Fibroblast of lung (primary cell): ENCODE measurements at regions not wholly inside any gene's neighbourhood (a gene's known extent, or its start where the extent isn't known, plus 50 kb on each side); places are given as distances from the start of the nearest gene placed in this dataset.

Experiments used
- DNase-seq, 2 donors: peaks; one replicate each; pipeline versions ENCODE4 v3.0.0 to v3.0.0-alpha.2; 2010; ENCODE audit warnings: low read depth in 2 of 2
- H2AFZ ChIP-seq: 2 replicates; pipeline ENCODE4 v1.5.1; 2012; ENCODE audit warnings: low read length, control low read depth, inconsistent platforms
- H3K27ac ChIP-seq: 2 replicates; pipeline ENCODE4 v1.5.1; 2011; ENCODE audit warnings: low read length, control low read depth; ENCODE audit not compliant: insufficient read depth
- H3K27me3 ChIP-seq: 2 replicates; pipeline ENCODE4 v1.5.1; 2011; ENCODE audit warnings: mild to moderate bottlenecking, low read length; ENCODE audit not compliant: control insufficient read depth, insufficient read depth
- H3K36me3 ChIP-seq: 2 replicates; pipeline ENCODE4 v1.5.1; 2011; ENCODE audit warnings: low read length; ENCODE audit not compliant: control insufficient read depth, insufficient read depth
- H3K4me1 ChIP-seq: 2 replicates; pipeline ENCODE4 v1.5.1; 2011; ENCODE audit warnings: low read length; ENCODE audit not compliant: control insufficient read depth, insufficient read depth; ENCODE audit errors: extremely low read depth
- H3K4me2 ChIP-seq: 2 replicates; pipeline ENCODE4 v1.5.1; 2011; ENCODE audit warnings: low read length, control low read depth; ENCODE audit not compliant: insufficient read depth; ENCODE audit errors: extremely low read depth
- H3K4me3 ChIP-seq, 4 experiments: fragments of 200-600 bp in 1 of 4; sonication (generic) in 1 of 4; replicated peaks in 1 of 4; 2 replicates each; pipeline ENCODE4 v1.5.1; 2011 to 2016; ENCODE audit warnings: low read length in 4 of 4, low read depth in 3 of 4, mild to moderate bottlenecking in 3 of 4, control low read depth in 2 of 4, inconsistent platforms in 1 of 4, mixed read lengths in 1 of 4; ENCODE audit not compliant: insufficient read depth in 1 of 4; ENCODE audit errors: control extremely low read depth in 1 of 4
- H3K79me2 ChIP-seq: 2 replicates; pipeline ENCODE4 v1.5.1; 2012; ENCODE audit warnings: mild to moderate bottlenecking, low read length, inconsistent platforms; ENCODE audit not compliant: control insufficient read depth, insufficient read depth
- H3K9ac ChIP-seq: 2 replicates; pipeline ENCODE4 v1.5.1; 2011; ENCODE audit warnings: mild to moderate bottlenecking, low read length, control low read depth; ENCODE audit not compliant: insufficient read depth
- H3K9me3 ChIP-seq: 2 replicates; pipeline ENCODE4 v1.5.1; 2012; ENCODE audit warnings: low read depth, low read length; ENCODE audit not compliant: control insufficient read depth, insufficient read depth
- H4K20me1 ChIP-seq: 2 replicates; pipeline ENCODE4 v1.5.1; 2011; ENCODE audit warnings: low read length; ENCODE audit not compliant: control insufficient read depth, insufficient read depth; ENCODE audit errors: extremely low read depth
- EZH2 ChIP-seq: IDR thresholded peaks from 2 replicates; pipeline ENCODE4 v1.5.1; 2012; ENCODE audit warnings: low read length, control low read depth, mild to moderate bottlenecking; ENCODE audit errors: missing control alignments
- TF ChIP-seq, protein P1 (sequence below), 2 donors: IDR thresholded peaks in 1 of 2; conservative IDR thresholded peaks in 1 of 2; 1 replicate in 1 of 2; 2 replicates in 1 of 2; pipeline ENCODE4 v1.5.1; 2011 to 2012; ENCODE audit warnings: low read length in 2 of 2, control low read depth in 1 of 2, inconsistent platforms in 1 of 2, low read depth in 1 of 2, mild to moderate bottlenecking in 1 of 2

DNA sequence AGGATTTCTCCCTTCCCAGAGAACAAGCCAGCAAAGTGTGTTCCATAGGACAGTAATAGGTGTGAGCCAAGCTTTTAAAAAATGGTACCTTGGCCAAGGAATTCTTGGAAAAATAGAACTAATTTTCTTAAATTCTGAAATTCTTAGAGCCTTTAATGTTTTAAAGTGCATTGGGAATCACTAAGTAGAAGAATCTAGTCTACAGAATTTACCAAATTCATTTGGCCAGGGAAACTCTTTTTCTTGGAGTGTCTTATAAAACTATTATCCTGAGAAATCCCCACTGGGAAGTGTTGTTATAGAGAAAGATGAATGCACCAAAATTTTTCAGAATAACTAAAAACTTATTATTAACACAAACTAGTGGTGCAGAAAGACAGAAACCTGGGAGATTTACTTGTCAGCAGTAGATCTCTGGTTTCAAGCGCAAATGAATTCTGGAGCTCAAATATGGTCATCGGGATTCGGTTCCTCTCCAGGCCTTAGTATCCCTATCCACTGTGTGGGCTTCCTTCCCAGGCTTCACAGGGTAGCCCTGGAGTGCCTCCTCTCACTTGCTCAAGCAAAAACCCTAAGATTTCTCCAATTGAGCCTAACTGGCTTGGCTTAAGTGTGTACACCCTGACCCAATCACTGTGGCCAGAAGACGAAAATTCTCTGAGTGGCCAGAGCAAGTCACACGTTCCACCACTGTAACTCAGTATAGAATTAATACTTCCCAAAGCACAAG is 217.8 kb downstream of the CHD9NB start:
- H3K27ac ChIP-seq = no peak overlapping the region
- no peaks in the 10 kb centered on the region for H4K20me1 ChIP-seq
- TF ChIP-seq, protein P1, sequence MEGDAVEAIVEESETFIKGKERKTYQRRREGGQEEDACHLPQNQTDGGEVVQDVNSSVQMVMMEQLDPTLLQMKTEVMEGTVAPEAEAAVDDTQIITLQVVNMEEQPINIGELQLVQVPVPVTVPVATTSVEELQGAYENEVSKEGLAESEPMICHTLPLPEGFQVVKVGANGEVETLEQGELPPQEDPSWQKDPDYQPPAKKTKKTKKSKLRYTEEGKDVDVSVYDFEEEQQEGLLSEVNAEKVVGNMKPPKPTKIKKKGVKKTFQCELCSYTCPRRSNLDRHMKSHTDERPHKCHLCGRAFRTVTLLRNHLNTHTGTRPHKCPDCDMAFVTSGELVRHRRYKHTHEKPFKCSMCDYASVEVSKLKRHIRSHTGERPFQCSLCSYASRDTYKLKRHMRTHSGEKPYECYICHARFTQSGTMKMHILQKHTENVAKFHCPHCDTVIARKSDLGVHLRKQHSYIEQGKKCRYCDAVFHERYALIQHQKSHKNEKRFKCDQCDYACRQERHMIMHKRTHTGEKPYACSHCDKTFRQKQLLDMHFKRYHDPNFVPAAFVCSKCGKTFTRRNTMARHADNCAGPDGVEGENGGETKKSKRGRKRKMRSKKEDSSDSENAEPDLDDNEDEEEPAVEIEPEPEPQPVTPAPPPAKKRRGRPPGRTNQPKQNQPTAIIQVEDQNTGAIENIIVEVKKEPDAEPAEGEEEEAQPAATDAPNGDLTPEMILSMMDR (conservative IDR thresholded peaks at IDR 0.05 in 1 of 2, IDR thresholded peaks at IDR 0.05 in 1 of 2; ENCODE audit: low read depth in 1 of 2, low read length in 2 of 2) = no peak
- TF ChIP-seq EZH2 = no peak
- H3K27me3 ChIP-seq = no peaks in the 10 kb centered on the region
- no peak overlapping the region for H3K9ac ChIP-seq
- no peak overlapping the region for H2AFZ ChIP-seq
- H3K79me2 ChIP-seq = no peaks in the 10 kb centered on the region
- no peak overlapping the region for H3K4me2 ChIP-seq
- H3K36me3 ChIP-seq = no peaks in the 10 kb centered on the region
- no peak for DNase-seq
- no peaks in the 10 kb centered on the region for H3K4me1 ChIP-seq
- H3K4me3 ChIP-seq = no peak overlapping the region
- H3K9me3 ChIP-seq = no peaks in the 10 kb centered on the region

DNA sequence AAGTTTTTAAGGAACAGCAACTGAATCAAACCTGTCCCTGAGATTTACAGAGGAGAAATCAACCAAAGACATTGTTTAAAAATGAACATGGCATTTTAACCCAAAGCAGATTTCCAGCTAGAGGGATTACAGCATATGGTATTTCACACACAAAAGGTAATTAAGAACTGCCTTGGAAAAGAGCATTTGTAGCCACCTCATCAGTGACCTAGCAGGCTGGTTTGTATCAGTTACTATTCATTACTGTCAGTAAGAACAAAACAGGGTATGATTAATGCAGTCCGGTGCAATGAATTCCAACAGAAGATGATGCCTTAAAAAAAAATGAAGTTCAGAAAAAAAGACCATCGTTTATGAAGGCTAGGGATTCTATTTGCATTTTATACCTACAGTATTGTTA is 219.9 kb downstream of the CHD9NB start:
- no peaks in the 10 kb centered on the region for H3K36me3 ChIP-seq
- H3K4me2 ChIP-seq = no peak overlapping the region
- no peaks in the 10 kb centered on the region for H3K27me3 ChIP-seq
- no peaks in the 10 kb centered on the region for H3K9me3 ChIP-seq
- no peak overlapping the region for H3K4me3 ChIP-seq
- H3K79me2 ChIP-seq = no peaks in the 10 kb centered on the region
- TF ChIP-seq EZH2 = no peak
- TF ChIP-seq, protein P1 (conservative IDR thresholded peaks at IDR 0.05 in 1 of 2, IDR thresholded peaks at IDR 0.05 in 1 of 2; ENCODE audit: low read depth in 1 of 2, low read length in 2 of 2) = no peak
- H3K9ac ChIP-seq = no peak overlapping the region
- DNase-seq = no peak
- no peaks in the 10 kb centered on the region for H3K4me1 ChIP-seq
- H3K27ac ChIP-seq = no peak overlapping the region
- H2AFZ ChIP-seq = no peak overlapping the region
- no peaks in the 10 kb centered on the region for H4K20me1 ChIP-seq

DNA sequence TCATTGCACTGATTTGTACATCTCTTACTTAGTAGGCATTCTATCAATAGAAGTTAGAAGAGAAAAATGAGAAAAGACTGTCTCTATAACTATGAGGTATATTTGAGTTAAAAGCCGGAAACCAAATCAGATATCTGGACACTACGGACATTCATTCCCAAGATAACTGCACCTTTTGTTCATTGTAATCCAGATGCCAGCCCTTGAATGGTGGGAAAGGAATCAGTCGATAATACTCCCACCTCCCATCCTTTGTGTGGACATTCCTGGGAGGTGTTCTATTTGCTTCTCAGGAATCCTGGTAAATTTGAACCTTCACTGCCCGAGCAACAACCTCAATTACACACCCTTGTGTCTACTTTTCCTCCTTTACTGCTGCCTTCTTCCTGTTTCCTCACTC is 225.2 kb downstream of the CHD9NB start:
- H3K27ac ChIP-seq = no peak overlapping the region
- no peak overlapping the region for H3K9ac ChIP-seq
- no peak for DNase-seq
- H3K4me1 ChIP-seq = no peaks in the 10 kb centered on the region
- H3K4me2 ChIP-seq = no peak overlapping the region
- H3K79me2 ChIP-seq = no peaks in the 10 kb centered on the region
- no peaks in the 10 kb centered on the region for H3K27me3 ChIP-seq
- H3K4me3 ChIP-seq = no peak overlapping the region
- no peaks in the 10 kb centered on the region for H3K36me3 ChIP-seq
- H2AFZ ChIP-seq = no peak overlapping the region
- no peaks in the 10 kb centered on the region for H3K9me3 ChIP-seq
- no peaks in the 10 kb centered on the region for H4K20me1 ChIP-seq
- TF ChIP-seq, protein P1 (conservative IDR thresholded peaks at IDR 0.05 in 1 of 2, IDR thresholded peaks at IDR 0.05 in 1 of 2; ENCODE audit: low read depth in 1 of 2, low read length in 2 of 2) = no peak
- TF ChIP-seq EZH2 = no peak
